KOPT-K1 (cell line): ENCODE measurements at regions not wholly inside any gene's neighbourhood (a gene's known extent, or its start where the extent isn't known, plus 50 kb on each side); places are given as distances from the start of the nearest gene placed in this dataset.
"Not testable (repeated sequence)": the region's sequence is repeated elsewhere in the genome, so short reads cannot be mapped to it uniquely, and the experiment has no call there.

ENCODE experiments used
- H3K27ac ChIP-seq: fragments of 200-600 bp; sonication (generic); 2 replicates; pipeline ENCODE4 v1.5.1; 2016; ENCODE audit warnings: antibody characterized with exemption, mild to moderate bottlenecking, low read depth, low read length; ENCODE audit not compliant: poor library complexity, severe bottlenecking
- H3K36me3 ChIP-seq: fragments of 200-600 bp; sonication (generic); 2 replicates; pipeline ENCODE4 v1.5.1; 2017; ENCODE audit warnings: antibody characterized with exemption, mild to moderate bottlenecking, low read length, moderate library complexity; ENCODE audit not compliant: insufficient read depth
- H3K9me3 ChIP-seq: fragments of 200-600 bp; sonication (generic); 2 replicates; pipeline ENCODE4 v1.5.1; 2017; ENCODE audit warnings: antibody characterized with exemption, low read length, mild to moderate bottlenecking; ENCODE audit not compliant: insufficient read depth, poor library complexity, severe bottlenecking

GRCh38 chr7:41567031-41567730, 135.7 kb downstream of the INHBA start:
- Histone ChIP-seq H3K27ac (no peak overlapping the region), H3K36me3 (no peaks in the 10 kb centered on the region)

GRCh38 chr7:41566581-41566980, 136.3 kb downstream of the INHBA start:
- no peaks in the 10 kb centered on the region for H3K36me3 ChIP-seq

More at GRCh38 chr7:41567031-41567730, 135.7 kb downstream of the INHBA start:
- no peaks in the 10 kb centered on the region for H3K9me3 ChIP-seq

GRCh38 chr7:41565655-41566054, 137.2 kb downstream of the INHBA start:
- H3K36me3 ChIP-seq = no peaks in the 10 kb centered on the region
- H3K9me3 ChIP-seq = no peaks in the 10 kb centered on the region
- H3K27ac ChIP-seq = no peak overlapping the region

More at GRCh38 chr7:41566581-41566980, 136.3 kb downstream of the INHBA start:
- Histone ChIP-seq H3K27ac (no peak overlapping the region), H3K9me3 (no peaks in the 10 kb centered on the region)

- H3K9me3 ChIP-seq = peaks cover 3% of the 10 kb centered on the region
- H3K27ac ChIP-seq = no peak overlapping the region
- no peaks in the 10 kb centered on the region for H3K36me3 ChIP-seq
Measured at GRCh38 chr7:41559426-41559825, 143.5 kb downstream of the INHBA start.

GRCh38 chr7:41554481-41554880, 148.4 kb downstream of the INHBA start:
- H3K36me3 ChIP-seq = no peaks in the 10 kb centered on the region

GRCh38 chr7:41550046-41550445, 152.8 kb downstream of the INHBA start:
- not testable (repeated sequence) for H3K36me3 ChIP-seq, H3K9me3 ChIP-seq, H3K27ac ChIP-seq

More at GRCh38 chr7:41554481-41554880, 148.4 kb downstream of the INHBA start:
- Histone ChIP-seq H3K27ac (no peak overlapping the region), H3K9me3 (peaks cover 3% of the 10 kb centered on the region)

- H3K36me3 ChIP-seq = no peaks in the 10 kb centered on the region
- no peaks in the 10 kb centered on the region for H3K9me3 ChIP-seq
- no peak overlapping the region for H3K27ac ChIP-seq
Measured at GRCh38 chr7:41544241-41544640, 158.6 kb downstream of the INHBA start.

- H3K9me3 ChIP-seq = no peaks in the 10 kb centered on the region
- no peaks in the 10 kb centered on the region for H3K36me3 ChIP-seq
- H3K27ac ChIP-seq = no peak overlapping the region
Measured at GRCh38 chr7:41540601-41541000, 162.3 kb downstream of the INHBA start.

- no peaks in the 10 kb centered on the region for H3K9me3 ChIP-seq
- no peak overlapping the region for H3K27ac ChIP-seq
- H3K36me3 ChIP-seq = no peaks in the 10 kb centered on the region
Measured at GRCh38 chr7:41538810-41539724, 163.8 kb downstream of the INHBA start.

GRCh38 chr7:41536873-41537665, 165.8 kb downstream of the INHBA start:
- Histone ChIP-seq H3K9me3 (no peaks in the 10 kb centered on the region), H3K36me3 (no peaks in the 10 kb centered on the region)

GRCh38 chr7:41536122-41536872, 166.6 kb downstream of the INHBA start:
- no peak overlapping the region for H3K27ac ChIP-seq
- no peaks in the 10 kb centered on the region for H3K9me3 ChIP-seq
- no peaks in the 10 kb centered on the region for H3K36me3 ChIP-seq

More at GRCh38 chr7:41536873-41537665, 165.8 kb downstream of the INHBA start:
- H3K27ac ChIP-seq = no peak overlapping the region

- Histone ChIP-seq H3K9me3 (peaks cover 2% of the 10 kb centered on the region), H3K36me3 (no peaks in the 10 kb centered on the region), H3K27ac (no peak overlapping the region)
Measured at GRCh38 chr7:41529831-41530230, 173.1 kb downstream of the INHBA start.

- H3K27ac ChIP-seq = no peak overlapping the region
- peaks cover 18% of the 10 kb centered on the region for H3K9me3 ChIP-seq
- H3K36me3 ChIP-seq = no peaks in the 10 kb centered on the region
Measured at GRCh38 chr7:41524876-41525275, 178.0 kb downstream of the INHBA start.

GRCh38 chr7:41520445-41520844, 182.4 kb downstream of the INHBA start:
- Histone ChIP-seq H3K36me3 (no peaks in the 10 kb centered on the region), H3K27ac (no peak overlapping the region), H3K9me3 (peaks cover 18% of the 10 kb centered on the region)
